Astrocyte of the cerebellum (primary cell): ENCODE measurements at regions not wholly inside any gene's neighbourhood (a gene's known extent, or its start where the extent isn't known, plus 50 kb on each side); places are given as distances from the start of the nearest gene placed in this dataset.

Source experiments
- DNase-seq: peaks from one replicate; pipeline ENCODE4 v3.0.0-alpha.2; 2011; ENCODE audit warnings: low read depth
- H3K4me3 ChIP-seq: 2 replicates; pipeline ENCODE4 v1.5.1; 2011; ENCODE audit warnings: mild to moderate bottlenecking, low read depth, low read length, moderate library complexity
- in situ Hi-C: cut with HindIII; loops from 2 replicates; pipeline ENCODE4 v1.10.0; 2017; ENCODE audit warnings: low sequenced_read_pairs
- TF ChIP-seq, protein P1 (sequence below): IDR thresholded peaks from 2 replicates; pipeline ENCODE4 v1.5.1; 2012; ENCODE audit warnings: low read length, low read depth, moderate library complexity, mild to moderate bottlenecking; ENCODE audit errors: missing control alignments

DNA sequence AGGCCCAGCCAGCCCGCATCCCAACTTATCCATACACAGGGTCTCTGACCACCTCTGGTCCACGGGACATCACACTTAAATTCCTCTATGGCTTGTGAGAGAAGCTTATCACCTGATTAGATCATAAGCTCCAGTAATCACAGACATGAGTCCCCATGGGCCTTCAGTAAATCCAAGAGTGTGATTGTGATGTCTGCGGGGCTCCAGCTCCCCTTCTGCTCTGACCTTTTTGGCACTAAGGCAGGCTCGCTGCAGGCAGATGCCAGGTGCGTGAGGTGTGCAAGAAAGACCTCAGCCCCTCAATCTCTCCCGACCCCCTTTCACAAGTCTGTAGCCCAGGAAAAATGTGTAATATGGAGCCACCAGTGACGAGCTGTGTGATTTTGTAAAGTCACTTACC is 127.6 kb upstream of the DUSP22 start:
- in situ Hi-C loops, result no loop called here
- DNase-seq, result no peak
- no peak overlapping the region for H3K4me3 ChIP-seq
- TF ChIP-seq, protein P1, sequence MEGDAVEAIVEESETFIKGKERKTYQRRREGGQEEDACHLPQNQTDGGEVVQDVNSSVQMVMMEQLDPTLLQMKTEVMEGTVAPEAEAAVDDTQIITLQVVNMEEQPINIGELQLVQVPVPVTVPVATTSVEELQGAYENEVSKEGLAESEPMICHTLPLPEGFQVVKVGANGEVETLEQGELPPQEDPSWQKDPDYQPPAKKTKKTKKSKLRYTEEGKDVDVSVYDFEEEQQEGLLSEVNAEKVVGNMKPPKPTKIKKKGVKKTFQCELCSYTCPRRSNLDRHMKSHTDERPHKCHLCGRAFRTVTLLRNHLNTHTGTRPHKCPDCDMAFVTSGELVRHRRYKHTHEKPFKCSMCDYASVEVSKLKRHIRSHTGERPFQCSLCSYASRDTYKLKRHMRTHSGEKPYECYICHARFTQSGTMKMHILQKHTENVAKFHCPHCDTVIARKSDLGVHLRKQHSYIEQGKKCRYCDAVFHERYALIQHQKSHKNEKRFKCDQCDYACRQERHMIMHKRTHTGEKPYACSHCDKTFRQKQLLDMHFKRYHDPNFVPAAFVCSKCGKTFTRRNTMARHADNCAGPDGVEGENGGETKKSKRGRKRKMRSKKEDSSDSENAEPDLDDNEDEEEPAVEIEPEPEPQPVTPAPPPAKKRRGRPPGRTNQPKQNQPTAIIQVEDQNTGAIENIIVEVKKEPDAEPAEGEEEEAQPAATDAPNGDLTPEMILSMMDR, result no peak

DNA sequence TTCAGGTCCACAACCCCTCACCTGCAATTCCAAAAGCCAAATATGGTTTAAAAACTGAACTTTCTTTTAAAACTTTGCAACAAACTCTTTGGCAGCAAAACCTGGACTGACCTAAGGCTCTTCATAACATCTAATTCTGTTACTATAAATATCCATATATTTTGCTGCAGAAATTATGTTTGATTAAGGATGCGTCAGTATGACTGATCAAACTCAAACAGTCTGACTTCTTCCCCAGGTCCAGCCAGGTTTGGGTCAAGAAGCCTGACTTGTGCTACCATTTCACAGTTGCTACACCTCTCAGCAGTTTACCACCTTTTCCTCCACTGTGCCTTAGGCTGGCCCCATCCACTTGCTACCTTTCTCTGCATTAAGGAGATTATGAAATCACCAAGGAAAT is 127.0 kb upstream of the DUSP22 start:
- TF ChIP-seq, protein P1, result no peak
- H3K4me3 ChIP-seq, result no peak overlapping the region
- no peak for DNase-seq
- in situ Hi-C loops, result no loop called here

DNA sequence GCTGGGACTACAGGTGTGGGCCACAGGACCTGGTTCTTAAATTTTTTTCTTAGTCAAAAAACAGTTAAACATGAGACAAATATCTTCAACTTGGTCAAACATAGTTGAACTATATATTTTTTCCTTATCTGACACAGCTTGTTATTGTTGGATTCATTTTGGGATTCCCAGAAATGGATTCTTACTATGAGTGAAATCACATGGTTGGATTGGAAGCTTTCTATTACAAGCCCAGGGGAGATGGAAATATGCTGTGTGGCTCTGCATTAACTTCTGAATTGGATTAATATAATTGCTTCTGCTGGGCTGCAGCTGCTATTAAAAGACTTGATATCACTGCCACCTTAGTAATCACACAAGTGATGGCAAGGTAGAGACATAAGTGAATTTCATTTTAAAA is 126.4 kb upstream of the DUSP22 start:
- no peak overlapping the region for H3K4me3 ChIP-seq
- in situ Hi-C loops, result no loop called here
- no peak for DNase-seq
- TF ChIP-seq, protein P1, result no peak

DNA sequence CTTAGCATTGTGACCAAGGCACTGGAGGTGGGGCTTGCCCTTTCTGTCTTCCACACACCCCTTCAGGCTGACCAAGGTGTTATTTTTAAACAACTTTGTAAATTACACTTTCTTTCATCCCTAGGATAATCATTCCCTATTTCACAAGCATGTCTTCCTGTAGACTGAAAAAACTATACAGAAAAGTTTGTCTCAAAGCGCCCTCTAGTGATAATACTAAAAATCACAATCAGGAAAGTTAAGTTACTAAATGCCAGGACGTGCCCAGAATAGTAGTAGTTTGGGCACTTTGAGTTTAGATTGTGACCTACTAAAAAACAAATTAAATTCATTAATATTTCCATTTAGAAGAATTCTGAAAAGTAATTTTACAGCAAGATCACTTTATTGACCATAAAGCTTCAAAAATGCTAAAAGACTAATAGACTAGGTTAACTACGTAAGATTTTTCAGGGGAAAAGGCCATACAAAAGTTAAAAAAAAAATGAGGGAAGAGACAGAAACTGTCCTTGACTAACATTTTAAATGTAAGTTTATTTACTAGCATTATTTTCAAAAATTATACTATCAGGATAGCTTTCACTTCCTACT is 123.3 kb upstream of the DUSP22 start:
- H3K4me3 ChIP-seq, result no peak overlapping the region
- peak; percentile 16 for DNase-seq
- in situ Hi-C loops, result no loop called here
- TF ChIP-seq, protein P1, result peak; percentile 45

DNA sequence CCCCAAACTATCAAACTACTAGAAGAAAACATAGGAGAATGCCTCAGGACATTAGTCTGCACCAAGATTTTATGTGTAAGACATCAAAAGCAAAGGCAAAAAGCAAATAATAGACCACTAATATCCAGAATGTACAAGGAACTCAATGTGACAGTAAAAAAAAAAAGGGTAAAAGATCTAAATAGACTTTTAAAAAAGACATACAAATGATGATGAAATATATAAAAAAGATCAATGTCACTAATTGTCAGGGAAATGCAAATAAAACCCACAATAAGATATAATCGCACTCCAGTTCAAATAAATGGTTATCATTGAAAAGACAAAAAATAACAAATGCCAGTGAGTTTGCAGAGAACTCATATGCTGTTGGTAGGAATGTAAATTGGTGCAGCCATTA is 118.3 kb upstream of the DUSP22 start:
- TF ChIP-seq, protein P1, result no peak
- DNase-seq, result no peak
- in situ Hi-C loops, result no loop called here
- H3K4me3 ChIP-seq, result no peak overlapping the region

DNA sequence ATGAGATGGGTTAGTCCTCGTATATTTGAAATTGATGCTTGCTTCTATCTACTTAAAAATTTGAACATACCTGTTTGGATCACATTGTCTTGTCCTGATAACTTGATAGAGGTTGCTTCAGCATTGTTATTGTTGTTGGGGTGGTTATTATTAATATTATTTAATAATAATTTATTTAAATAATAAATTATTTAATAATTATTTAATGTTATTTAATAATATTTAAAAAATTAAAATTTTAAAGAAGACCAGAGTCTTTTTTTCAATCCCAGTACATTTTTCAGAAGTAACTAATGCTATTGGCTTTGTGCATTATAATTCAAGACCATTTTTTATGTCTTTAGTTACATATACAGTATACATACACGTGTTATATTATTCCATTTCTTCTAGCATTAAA is 116.6 kb upstream of the DUSP22 start:
- in situ Hi-C loops, result no loop called here
- TF ChIP-seq, protein P1, result no peak
- H3K4me3 ChIP-seq, result no peak overlapping the region
- DNase-seq, result no peak
